GM19035 (cell line): ENCODE measurements at regions not wholly inside any gene's neighbourhood (a gene's known extent, or its start where the extent isn't known, plus 50 kb on each side); places are given as distances from the start of the nearest gene placed in this dataset.

ENCODE experiments used
- ATAC-seq: cut with Tn5 transposase; IDR thresholded peaks from one replicate; pipeline ENCODE4 v1.9.1; 2021; ENCODE audit not compliant: unreplicated experiment

GRCh38 chr12:90060031-90060430 is 351.4 kb upstream of the ATP2B1 start:
- no peak for ATAC-seq

GRCh38 chr12:90058704-90059103 is 350.1 kb upstream of the ATP2B1 start:
- no peak for ATAC-seq

- no peak for ATAC-seq
Observed at GRCh38 chr12:90055071-90055470, 346.4 kb upstream of the ATP2B1 start.

GRCh38 chr12:90048918-90049317 is 340.3 kb upstream of the ATP2B1 start:
- no peak for ATAC-seq

- no peak for ATAC-seq
Observed at GRCh38 chr12:90045559-90045958, 336.9 kb upstream of the ATP2B1 start.

- ATAC-seq = no peak
Observed at GRCh38 chr12:90044069-90044468, 335.4 kb upstream of the ATP2B1 start.

- ATAC-seq = no peak
Observed at GRCh38 chr12:90042920-90043641, 334.4 kb upstream of the ATP2B1 start.

- ATAC-seq = no peak
Observed at GRCh38 chr12:90038289-90038688, 329.7 kb upstream of the ATP2B1 start.

- ATAC-seq = no peak
Observed at GRCh38 chr12:90037740-90038139, 329.1 kb upstream of the ATP2B1 start.

GRCh38 chr12:90036637-90037036 is 328.0 kb upstream of the ATP2B1 start:
- ATAC-seq = no peak

- ATAC-seq = no peak
Observed at GRCh38 chr12:90030726-90031125, 322.1 kb upstream of the ATP2B1 start.

- ATAC-seq = no peak
Observed at GRCh38 chr12:90029317-90029716, 320.7 kb upstream of the ATP2B1 start.

- ATAC-seq = no peak
Observed at GRCh38 chr12:90028635-90029051, 320.0 kb upstream of the ATP2B1 start.

GRCh38 chr12:90027889-90028634 is 319.4 kb upstream of the ATP2B1 start:
- no peak for ATAC-seq

- ATAC-seq = no peak
Observed at GRCh38 chr12:90027041-90027440, 318.4 kb upstream of the ATP2B1 start.

- no peak for ATAC-seq
Observed at GRCh38 chr12:90026516-90026915, 317.9 kb upstream of the ATP2B1 start.

- ATAC-seq = no peak
Observed at GRCh38 chr12:90024262-90024661, 315.6 kb upstream of the ATP2B1 start.

- no peak for ATAC-seq
Observed at GRCh38 chr12:90023207-90023900, 314.7 kb upstream of the ATP2B1 start.

GRCh38 chr12:90021795-90022440 is 313.3 kb upstream of the ATP2B1 start:
- ATAC-seq = no peak

- no peak for ATAC-seq
Observed at GRCh38 chr12:90020881-90021280, 312.2 kb upstream of the ATP2B1 start.

GRCh38 chr12:90020436-90020835 is 311.8 kb upstream of the ATP2B1 start:
- no peak for ATAC-seq
